HG03460 (cell line): ENCODE measurements at regions not wholly inside any gene's neighbourhood (a gene's known extent, or its start where the extent isn't known, plus 50 kb on each side); places are given as distances from the start of the nearest gene placed in this dataset.

Experiments
- ATAC-seq: cut with Tn5 transposase; IDR thresholded peaks from one replicate; pipeline ENCODE4 v1.9.1; 2021; ENCODE audit not compliant: unreplicated experiment

DNA sequence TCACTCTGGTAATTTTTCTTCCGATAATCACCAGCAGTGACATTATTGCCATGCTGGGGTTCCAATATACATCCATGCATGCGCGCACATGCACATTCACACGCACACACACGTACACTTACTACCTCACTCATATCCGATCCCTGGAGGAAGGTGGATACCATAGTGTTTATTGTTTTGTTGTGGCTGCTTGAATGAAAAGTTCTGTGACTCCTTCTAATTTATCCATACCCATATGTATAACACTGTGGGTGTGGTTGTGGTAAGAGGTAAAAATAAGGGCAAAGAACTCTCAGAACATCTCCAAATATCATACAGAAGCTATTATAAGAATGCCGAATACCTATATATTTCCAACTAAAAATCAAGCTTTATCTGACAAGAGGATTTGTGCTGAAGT, 407.8 kb upstream of the PODXL start:
- no peak for ATAC-seq

DNA sequence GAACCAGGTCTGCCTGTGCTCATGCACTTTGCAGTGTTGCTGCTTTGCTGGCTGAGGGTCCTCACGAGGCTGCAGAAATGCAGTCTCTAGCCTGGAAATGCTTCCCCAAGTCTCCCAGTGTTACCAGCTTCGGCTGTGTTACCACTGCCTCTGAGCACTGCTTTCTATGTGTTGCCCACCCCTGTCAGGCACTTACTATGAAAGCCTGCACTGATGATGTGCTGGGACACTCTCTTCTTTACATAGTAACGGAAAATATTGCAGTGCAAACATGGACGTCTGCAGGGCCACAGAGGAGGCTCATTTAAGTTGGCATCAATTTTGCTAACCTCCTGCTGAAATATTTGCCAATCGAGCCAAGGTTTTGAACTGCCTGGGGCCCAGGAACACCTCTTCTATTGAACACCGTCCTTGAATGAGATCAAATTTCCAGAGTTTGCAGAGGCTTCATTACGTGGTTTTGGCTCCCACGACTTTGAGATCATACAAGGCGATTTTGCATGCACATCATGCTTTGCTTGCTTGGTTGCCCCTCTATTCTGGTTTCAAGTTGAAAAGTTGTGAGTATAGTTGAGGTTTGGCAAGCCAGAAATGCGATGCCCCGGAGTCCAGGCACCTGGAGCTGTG, 404.7 kb upstream of the PODXL start:
- ATAC-seq: no peak

DNA sequence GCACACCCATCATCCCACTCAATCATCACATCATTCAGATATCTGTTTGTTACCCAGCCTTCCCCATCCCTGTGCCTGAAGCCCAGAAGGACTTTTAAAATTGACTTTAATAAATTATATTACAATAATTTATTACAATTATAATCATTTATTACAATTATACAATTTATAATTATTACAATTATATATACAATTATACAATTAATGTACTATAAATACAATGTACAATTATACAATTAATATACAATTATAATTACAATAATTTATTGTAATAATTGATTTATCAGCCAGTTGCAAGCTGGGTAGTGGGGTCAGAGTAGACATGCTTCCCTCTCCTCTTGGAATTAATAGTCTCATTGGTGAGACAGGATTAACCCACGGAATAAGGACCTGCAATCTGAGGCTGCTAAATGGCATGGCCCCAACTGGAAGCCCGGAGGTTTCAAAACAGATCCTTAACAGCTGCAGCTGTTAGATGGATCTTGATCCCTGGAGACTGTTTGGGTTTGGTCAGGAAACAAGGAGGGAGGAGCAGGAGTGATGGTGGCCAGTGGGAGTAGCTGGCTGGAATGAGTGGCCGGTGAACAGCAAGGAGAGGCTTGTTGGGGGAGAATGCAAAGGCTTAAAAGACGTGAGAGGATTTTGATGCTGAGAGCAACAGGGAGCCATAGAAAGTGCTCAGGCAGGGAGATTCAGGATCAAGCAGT, 402.8 kb upstream of the PODXL start:
- ATAC-seq: no peak

DNA sequence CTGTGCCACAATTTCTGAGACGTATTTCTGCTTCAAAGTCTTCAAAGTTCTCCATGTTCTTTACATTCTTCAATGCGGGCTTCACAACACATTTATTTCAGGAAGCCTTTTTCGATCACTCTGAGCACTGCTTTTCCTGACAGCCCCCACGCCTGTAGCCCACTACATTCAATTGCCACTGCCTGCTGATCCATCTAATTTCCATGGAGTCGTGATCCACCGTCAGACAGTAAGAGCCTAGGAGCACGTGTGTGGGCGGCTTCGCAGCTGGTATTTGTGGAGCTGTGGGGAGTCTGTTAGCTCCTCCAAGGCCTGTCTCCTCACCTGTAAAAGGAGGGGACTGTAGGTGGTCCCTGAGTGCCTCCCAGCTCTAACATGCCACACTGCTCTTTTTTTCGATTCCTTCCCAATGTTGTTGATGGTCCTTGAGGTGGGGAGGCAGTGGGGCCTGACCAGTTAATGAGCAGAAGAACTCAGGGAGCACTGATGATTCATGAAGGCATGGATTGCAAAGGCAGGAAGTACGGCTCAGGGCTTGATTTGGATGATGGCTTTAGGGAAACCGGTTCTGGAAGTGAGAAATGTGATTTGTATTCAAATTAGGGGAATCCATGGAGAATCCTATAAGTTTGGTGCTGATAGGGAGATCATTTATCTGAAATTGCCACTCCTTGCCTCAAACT, 401.1 kb upstream of the PODXL start:
- ATAC-seq: no peak

DNA sequence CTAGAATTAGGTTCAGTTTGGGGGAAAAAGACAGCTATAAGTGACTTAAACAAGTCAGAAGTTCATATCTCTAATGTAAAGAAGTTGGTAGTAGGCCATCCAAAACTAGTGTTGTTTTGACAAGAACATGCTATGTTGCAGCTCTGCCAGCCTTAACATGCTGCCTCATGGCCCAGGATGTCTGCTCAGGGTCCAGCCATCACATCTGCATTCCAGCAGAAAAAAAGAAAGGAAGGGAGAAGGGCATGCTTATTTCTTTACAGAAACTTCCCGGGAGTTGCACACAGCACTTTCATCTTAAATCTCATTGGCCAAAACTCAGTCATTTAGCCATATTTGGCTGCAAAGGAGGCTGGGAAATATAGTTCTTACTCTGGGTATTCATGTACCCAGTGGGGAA, 400.4 kb upstream of the PODXL start:
- ATAC-seq: no peak

DNA sequence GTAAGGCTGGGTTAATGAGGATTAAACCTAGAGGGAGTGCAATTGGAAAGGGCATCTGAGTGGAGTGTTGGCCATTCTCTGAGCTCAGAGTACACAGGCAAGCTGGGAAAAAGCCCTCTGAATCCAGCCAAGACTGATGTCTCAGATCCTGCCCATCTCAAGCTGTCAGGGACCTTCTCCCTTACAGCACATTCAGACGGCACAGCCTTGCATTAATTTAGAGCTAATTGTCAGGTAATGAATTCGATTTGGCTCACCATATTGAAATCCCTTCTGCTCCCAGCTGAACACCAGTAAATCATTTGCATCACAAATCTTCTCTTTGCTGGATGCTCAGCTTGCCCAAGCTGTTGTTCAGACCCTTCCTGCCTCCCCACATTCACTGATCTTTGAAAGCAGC, 399.3 kb upstream of the PODXL start:
- ATAC-seq: no peak

DNA sequence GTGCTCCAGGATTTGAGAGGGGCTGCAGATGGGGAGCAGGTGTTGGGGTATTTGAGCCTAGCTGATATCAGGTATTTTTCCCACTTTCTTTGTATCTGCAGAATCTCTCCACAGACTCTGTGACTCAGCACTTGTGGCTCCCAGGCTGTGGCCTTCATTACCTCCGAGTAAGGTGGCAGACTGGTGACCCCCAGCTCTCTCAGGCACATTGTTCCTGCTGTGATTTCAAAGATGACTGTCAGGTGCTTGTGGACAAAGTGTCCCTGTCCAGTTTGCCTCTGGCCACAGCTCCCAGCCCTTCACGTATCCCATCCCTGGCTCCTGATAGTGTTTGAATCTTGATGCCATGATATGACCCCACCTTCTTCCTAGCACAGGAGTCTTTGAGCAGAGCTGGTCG, 396.8 kb upstream of the PODXL start:
- ATAC-seq: no peak

DNA sequence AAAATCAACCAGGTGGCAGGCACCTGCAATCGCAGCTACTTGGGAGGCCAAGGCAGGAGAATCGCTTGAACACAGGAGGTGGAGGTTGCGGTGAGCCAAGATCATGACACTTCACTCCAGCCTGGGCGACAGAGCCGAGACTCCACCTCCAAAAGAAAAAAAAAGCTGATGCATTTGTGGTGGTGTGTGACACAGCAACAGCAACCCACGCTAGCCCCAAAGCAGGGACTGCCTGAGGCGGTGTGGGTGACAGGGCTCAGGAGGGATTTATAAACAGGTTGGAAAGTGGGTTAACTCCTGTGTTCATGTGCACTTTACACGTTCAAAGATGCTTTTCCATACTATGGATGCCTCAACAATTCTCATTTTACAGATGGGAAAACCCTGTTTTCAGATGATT, 395.9 kb upstream of the PODXL start:
- ATAC-seq: no peak

DNA sequence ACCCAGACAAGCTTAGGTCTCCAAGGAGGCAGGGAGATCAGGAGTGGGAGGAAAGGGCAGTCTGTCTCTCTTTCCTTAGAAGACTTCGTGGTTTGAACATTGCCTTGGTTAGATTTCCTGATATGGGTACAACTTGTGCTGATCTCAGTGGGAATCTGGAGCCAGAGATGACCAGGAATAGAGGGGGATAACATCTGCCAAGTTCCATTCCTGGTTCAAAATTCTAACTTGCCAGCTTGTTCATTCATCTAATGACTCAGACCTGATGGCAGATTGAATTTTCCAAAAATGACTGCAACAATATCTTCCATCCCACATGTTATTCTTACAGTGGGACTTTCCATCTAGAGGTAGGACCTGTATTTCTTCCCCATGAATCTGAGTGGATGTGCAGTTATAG, 394.3 kb upstream of the PODXL start:
- ATAC-seq: no peak

DNA sequence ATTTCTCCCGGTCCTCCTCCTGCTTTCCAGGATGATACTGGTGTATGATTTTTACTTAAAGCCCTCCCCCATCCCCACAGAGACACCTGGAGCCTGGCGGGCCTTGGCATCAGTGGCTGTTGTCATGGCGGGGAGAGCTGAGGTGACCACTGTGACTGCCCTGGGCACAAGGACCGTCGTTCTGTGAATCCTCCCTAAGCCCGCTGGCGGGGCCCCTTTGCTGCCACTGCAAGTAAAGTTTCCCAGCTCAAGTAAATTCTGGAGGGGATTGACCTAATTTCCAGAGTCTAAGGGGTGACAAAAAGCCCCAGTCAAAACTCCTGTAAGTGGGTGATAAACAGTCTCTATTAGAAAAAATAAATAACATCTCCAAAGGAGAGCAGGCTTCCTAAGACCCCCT, 393.2 kb upstream of the PODXL start:
- ATAC-seq: no peak

DNA sequence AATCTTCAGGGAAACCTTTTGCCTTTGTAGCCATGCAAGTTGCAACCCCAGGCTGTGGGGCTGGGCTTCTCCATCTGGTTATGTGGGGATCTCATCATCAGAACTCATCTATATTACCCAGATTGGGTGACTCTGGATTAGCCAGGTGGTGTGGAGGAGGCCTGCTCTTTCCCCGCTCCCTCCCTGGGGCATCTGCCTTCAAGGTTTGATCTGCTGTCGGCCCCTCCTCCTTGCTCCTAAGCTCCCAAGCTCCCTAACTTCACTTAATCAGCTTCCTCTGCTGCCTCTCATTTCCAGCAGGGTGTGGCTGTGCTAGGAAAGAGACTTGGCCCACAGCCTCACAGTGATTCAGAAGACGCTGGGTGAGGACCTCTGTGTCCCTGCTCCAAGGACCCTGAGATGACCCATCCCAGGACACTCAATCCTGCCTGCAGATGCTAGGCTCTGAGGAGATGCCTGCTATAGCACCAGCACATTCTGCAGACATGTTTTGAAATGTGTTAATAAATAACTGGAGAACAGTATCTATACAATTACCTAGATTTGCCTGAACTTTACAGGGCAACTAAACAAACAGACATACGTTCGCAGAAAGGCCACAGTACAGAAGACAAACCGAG, 392.1 kb upstream of the PODXL start:
- ATAC-seq: no peak

DNA sequence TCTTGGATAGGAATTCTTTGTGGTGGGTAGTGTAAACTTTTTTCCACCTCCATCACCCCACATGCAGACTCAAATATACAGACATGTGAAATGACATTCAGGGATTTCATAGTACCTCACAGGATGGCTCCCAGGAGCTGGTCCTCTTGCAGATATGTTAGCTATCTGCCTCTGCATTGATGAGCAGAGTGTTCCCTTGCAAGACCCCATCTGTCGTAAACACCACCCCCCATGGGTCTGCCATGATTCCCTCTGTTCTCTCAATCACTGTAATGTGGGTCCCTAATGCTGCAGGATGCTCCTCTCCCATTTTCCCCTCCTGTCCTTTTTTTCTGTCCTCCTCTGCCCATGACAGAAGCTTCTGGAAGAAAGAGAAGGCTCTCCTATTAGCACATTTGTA, 391.2 kb upstream of the PODXL start:
- no peak for ATAC-seq

DNA sequence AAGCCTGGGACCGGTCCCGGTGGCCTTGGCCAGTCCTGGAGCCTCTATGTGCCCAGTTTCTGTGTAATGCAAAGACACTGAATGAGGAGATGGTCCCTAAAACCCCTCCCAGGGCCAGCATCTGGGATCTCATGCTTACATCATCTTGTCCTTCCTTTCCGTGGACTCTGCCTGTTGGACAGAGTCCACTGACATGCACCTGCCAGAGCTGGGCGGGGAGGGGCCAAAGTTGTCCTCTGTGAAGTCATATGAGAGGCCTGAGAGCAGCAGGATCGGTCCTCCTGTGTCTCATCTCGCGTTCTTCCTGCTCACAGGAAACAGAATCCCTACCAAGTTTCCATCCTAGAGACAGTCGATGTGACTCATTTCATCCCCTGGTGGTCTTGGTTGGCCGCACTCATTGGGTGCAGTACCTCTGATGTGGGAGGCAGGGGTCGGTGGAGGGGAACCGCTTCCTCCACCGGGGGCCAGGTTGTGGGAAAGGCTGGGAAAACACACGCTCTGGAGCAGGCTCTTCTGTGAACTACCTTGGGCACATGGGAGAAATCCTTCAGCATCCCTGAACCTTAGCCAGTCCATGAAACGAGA, 389.6 kb upstream of the PODXL start:
- ATAC-seq: no peak

DNA sequence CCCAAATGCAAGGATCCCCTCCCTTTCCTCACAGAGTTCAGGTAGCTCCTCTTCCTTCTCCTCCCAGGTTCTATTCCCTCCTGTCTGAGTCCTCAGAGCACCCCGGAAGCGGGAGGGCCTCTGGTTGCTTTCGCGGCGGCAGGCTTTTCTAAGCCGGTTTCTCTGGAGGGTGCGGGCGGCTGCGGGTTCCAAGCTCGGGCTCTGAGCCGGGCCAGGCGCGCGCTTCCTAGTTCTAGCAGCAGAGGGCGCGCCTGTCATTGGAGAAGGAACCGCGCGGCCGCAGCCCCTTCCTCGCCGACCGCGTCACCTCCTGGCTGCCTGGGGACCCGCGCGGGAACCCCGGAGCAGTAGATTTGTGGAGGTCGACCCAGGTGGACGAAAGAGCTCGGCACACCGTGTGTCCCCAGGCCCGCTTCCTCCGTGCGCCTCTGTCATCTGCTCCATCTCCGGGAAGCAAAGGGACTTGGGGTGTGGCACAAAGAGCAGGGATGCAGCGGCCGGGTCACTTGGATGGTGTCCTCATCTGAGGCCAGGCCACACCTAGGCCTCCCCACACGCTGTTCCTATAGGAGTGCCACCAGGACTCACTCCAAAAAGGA, 389.0 kb upstream of the PODXL start:
- ATAC-seq: no peak

DNA sequence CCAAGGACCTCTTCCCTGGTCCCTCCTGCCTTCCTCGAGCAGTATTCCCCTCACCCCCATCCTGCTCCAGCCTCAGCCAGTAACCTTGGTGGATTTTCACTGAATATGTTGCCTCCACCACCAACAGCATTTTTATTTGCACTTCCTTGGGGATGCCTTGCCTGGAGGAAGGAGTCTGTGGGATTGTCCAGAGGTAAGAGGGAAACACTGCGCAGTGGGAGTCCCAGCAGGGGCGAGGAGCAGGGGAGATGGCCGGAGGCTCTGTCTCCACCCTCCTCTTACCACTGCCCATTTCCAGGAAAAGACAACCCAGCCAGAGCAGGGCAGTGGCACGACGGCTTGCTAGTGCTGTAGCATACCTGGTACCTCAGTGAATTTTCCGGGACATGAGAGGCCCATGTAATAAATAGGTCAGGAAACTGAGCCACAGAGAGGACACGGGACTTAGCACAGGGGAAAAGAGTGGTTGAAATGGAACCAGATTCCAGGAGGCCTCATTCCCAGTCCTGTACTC, 388.2 kb upstream of the PODXL start:
- ATAC-seq: no peak

DNA sequence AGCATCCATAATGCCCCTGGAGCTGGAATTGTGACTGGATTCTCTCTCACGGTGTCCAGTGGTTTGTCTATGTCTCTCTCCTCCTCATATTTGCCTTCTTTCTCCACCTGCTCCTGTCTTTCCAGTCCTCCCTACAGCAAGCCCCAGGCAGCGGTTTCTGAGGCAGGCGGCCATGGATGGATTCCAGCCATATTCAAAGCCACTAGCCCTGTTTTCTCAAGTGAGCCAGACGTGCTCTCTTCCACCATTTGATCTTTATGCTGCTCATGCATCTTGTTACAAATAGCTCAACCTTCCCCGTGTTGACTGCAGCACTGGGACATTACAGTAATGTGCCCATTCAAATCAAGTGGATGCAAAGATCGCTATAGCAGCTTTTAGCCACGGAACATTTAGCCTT, 387.2 kb upstream of the PODXL start:
- ATAC-seq: no peak

DNA sequence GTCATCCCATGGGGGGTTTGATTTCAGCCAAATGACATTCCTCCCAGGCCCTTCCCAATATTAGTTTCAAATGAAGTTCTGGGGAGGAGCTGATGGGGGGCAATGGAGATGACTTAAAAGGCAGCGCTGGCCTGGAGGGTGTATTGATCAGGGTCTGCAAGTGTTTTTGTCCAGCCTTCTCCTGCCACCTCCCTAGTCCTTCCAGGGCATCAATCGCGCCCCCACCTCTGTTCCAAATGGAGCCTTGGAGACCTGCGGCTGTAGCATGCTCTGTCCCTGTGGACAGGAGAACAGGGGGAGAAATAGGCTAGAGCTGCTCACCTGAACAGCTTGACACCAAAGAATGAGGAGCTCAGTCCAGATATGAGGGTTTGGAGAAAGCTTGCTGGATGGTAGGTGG, 386.8 kb upstream of the PODXL start:
- no peak for ATAC-seq

DNA sequence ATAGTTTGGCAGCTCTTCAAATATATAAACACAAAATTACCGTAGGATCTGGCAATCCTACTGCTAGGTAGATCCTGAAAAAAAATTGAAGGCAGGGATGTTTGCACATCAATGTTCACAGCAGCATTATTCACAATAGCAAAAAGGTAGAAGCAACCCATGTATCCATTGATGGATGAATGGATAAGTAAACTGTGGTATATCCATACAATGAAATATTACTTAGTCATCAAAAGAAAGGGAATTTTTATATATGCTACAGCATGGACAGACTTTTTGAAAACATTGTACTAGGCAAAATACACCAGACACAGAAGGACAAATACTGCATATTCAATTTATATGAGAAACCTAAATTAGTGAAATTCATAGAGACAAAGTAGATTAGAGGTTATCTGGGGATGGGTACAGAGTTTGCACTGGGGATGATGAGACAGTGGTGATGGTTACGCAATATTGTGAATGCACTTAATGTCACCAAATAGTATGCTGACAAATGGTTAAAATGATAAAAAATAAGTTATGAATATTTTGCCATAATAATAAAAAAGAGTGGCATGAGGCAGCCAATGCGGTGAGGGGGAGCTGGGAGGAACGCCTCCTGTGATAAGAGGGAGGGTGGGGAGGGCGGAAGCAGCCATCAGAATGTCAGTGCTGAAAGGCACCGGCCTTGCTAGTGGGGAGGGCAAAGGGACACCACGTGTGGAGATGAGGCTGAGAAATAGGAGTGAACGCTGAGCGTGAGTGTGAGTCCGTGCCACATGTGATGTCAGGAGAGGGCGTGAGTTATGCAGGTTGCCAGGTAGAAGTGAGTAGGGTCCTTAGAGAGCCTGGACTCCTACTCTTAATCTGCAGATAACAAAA, 386.1 kb upstream of the PODXL start:
- ATAC-seq: no peak

DNA sequence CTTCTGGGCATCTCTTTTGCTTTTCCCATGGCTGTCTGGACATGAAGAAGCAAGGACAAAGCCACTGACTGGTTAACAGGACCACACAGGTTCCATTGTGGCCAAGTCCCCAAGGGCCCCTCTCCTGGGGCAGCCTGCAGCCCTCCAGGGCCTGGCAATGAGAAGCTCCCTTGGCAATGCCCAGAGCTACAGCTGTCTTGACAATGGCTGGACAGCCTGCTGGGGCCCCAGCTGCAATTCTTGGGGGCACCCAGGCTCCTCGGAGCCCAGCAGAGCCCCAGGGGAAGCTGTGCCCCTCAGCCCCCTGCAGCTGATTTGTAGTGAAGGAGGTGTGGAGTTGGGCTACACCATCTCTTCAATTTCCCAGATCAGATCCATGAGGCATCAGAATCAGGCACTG, 384.9 kb upstream of the PODXL start:
- no peak for ATAC-seq

DNA sequence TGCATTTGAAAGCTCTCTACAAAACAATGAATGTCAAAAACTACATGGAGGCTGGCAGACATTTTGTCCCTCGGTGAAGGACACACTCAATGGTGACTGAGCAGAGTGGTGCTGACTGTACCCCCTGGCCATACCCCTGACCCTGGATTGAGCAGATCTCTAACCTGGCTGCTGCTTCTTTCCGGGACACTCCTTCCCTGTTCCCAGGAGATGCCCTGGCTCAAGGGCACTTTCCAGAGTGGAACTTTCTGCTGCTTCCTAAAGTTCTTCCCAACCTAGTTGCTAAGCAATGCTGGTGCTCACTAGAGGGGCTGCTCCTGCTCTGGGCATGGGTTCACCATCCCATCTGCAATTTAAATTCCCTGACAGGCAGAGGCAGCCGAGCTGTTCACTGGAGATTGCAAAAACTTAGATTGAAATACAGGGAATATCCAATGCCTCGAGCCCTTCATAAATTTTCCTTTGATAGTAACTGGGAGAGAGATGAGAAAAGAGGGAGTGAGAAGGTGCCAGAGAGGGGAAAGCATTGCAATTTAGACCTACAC, 384.3 kb upstream of the PODXL start:
- ATAC-seq: no peak
